ENCODE measurements at regions not wholly inside any gene's neighbourhood (a gene's known extent, or its start where the extent isn't known, plus 50 kb on each side); places are given as distances from the start of the nearest gene placed in this dataset.

DNA sequence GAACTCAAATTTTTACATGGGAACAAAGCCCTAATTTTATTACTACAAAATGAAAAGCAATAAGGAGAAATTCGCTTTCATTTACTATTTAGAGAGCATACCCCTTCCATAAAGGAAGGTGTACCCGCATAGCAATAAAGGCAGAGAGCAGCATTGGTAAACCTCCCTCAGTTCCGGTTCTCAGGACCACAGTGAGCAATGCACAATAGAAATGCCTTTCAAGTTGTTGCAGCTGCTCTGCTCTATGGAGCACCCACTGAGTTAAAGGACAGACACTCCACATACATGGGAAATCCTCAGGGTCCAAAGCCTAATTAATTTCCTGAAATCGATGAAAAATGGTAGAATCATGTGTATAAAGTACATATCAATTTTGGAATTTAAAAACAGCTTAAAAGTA lies 89.9 kb upstream of the MPDZ start:
- Histone ChIP-seq H3K9me3 (no peaks in the 10 kb centered on the region), H3K4me3 (no peak overlapping the region), H3K4me1 (no peaks in the 10 kb centered on the region), H3K4me2 (no peak overlapping the region), H3K27ac (no peak overlapping the region)
- 22% methylated on average over 4 of the region's 4 CpGs for WGBS (ENCODE audit: missing lambda C conversion rate)
- no peak for DNase-seq (ENCODE audit: low read depth in 1 of 2, low spot score in 1 of 2)
- ATAC-seq: no peak
- TF ChIP-seq GATA3 (IDR thresholded peaks at IDR 0.05; ENCODE audit: borderline replicate concordance) (no peak), ZNF302 (CRISPR knock-in tag; IDR thresholded peaks at IDR 0.05) (no peak), JUNB (IDR thresholded peaks at IDR 0.05) (no peak), NR3C1 (IDR thresholded peaks at IDR 0.05) (no peak), HMGXB4 (CRISPR knock-in tag; IDR thresholded peaks at IDR 0.05; ENCODE audit: borderline replicate concordance) (no peak), BCL3 (IDR thresholded peaks at IDR 0.05) (no peak), KDM1A (IDR thresholded peaks at IDR 0.05; ENCODE audit: low read depth) (no peak), CEBPB (IDR thresholded peaks at IDR 0.05) (no peak), JUN (IDR thresholded peaks at IDR 0.05) (no peak), SMC3 (IDR thresholded peaks at IDR 0.05) (no peak), HEYL (CRISPR knock-in tag; IDR thresholded peaks at IDR 0.05) (no peak), POLR2A (IDR thresholded peaks at IDR 0.05; ENCODE audit: low read length) (no peak), BHLHE40 (IDR thresholded peaks at IDR 0.05; ENCODE audit: low read depth, low read length) (no peak), CHD2 (IDR thresholded peaks at IDR 0.05; ENCODE audit: low read length, partially characterized antibody) (no peak), EHMT2 (IDR thresholded peaks at IDR 0.05; ENCODE audit: low read depth) (no peak), EHF (CRISPR knock-in tag; IDR thresholded peaks at IDR 0.05) (no peak)
- TF ChIP-seq, protein P1, sequence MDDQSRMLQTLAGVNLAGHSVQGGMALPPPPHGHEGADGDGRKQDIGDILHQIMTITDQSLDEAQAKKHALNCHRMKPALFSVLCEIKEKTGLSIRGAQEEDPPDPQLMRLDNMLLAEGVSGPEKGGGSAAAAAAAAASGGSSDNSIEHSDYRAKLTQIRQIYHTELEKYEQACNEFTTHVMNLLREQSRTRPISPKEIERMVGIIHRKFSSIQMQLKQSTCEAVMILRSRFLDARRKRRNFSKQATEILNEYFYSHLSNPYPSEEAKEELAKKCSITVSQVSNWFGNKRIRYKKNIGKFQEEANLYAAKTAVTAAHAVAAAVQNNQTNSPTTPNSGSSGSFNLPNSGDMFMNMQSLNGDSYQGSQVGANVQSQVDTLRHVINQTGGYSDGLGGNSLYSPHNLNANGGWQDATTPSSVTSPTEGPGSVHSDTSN (IDR thresholded peaks at IDR 0.05): no peak
- TF ChIP-seq, protein P2, sequence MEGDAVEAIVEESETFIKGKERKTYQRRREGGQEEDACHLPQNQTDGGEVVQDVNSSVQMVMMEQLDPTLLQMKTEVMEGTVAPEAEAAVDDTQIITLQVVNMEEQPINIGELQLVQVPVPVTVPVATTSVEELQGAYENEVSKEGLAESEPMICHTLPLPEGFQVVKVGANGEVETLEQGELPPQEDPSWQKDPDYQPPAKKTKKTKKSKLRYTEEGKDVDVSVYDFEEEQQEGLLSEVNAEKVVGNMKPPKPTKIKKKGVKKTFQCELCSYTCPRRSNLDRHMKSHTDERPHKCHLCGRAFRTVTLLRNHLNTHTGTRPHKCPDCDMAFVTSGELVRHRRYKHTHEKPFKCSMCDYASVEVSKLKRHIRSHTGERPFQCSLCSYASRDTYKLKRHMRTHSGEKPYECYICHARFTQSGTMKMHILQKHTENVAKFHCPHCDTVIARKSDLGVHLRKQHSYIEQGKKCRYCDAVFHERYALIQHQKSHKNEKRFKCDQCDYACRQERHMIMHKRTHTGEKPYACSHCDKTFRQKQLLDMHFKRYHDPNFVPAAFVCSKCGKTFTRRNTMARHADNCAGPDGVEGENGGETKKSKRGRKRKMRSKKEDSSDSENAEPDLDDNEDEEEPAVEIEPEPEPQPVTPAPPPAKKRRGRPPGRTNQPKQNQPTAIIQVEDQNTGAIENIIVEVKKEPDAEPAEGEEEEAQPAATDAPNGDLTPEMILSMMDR (IDR thresholded peaks at IDR 0.05): no peak
- ChIA-PET POLR2A (no interaction called here), CTCF (no interaction called here)
- no peak for FAIRE-seq

DNA sequence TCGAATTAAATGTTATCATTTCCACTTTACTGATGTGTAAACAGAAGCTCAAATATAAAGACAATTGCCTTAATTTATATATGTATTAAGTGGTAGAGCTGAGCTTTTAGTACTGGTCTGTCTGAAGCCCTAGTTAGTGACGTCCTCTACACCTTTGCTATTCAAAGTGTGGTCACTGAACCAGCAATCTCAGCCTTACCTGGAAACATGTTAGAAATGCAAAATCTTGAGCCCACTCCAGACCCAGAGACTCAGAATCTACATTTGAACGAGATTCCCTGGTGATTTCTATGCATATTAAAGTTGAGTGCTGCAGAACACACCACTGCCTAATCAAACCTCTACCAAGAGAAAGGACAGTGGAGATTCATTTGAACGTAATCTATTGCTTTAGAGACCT lies 88.3 kb upstream of the MPDZ start:
- CTCF ChIA-PET: no interaction called here
- TF ChIP-seq MAX (IDR thresholded peaks at IDR 0.05): no peak
- no peak for TF ChIP-seq ZNF302 (CRISPR knock-in tag; IDR thresholded peaks at IDR 0.05)
- TF ChIP-seq HMGXB4 (CRISPR knock-in tag; IDR thresholded peaks at IDR 0.05; ENCODE audit: borderline replicate concordance): no peak
- no peak for TF ChIP-seq EP300 (IDR thresholded peaks at IDR 0.05)
- H3K4me2 ChIP-seq: no peak overlapping the region
- H3K4me1 ChIP-seq: no peaks in the 10 kb centered on the region
- no peak for FAIRE-seq
- no peaks in the 10 kb centered on the region for H3K9me3 ChIP-seq
- 2% methylated on average over 4 of the region's 4 CpGs for WGBS (ENCODE audit: missing lambda C conversion rate)
- no peak overlapping the region for H3K4me3 ChIP-seq
- ATAC-seq: no peak
- POLR2A ChIA-PET: no interaction called here
- H3K27ac ChIP-seq: no peak overlapping the region
- DNase-seq (ENCODE audit: low read depth in 1 of 2, low spot score in 1 of 2): no peak

Data from A549 (cell line).